GM13976 (cell line): ENCODE measurements at regions not wholly inside any gene's neighbourhood (a gene's known extent, or its start where the extent isn't known, plus 50 kb on each side); places are given as distances from the start of the nearest gene placed in this dataset.

Experiments
- DNase-seq: peaks from one replicate; pipeline ENCODE4 v3.0.0; 2012; ENCODE audit warnings: low spot score
- in situ Hi-C: fragments of 300-500 bp; cut with MboI; formaldehyde crosslinking; loops from one replicate; pipeline ENCODE4 v1.12.0; 2022; ENCODE audit warnings: low sequenced_read_pairs, mixed read lengths, inconsistent platforms; ENCODE audit not compliant: unreplicated experiment
- TF ChIP-seq, protein P1 (sequence below): IDR thresholded peaks from 2 replicates; pipeline ENCODE4 v1.5.1; 2012; ENCODE audit warnings: borderline replicate concordance, mild to moderate bottlenecking; ENCODE audit not compliant: insufficient read depth; ENCODE audit errors: extremely low read depth, missing control alignments, control extremely low read depth

DNA sequence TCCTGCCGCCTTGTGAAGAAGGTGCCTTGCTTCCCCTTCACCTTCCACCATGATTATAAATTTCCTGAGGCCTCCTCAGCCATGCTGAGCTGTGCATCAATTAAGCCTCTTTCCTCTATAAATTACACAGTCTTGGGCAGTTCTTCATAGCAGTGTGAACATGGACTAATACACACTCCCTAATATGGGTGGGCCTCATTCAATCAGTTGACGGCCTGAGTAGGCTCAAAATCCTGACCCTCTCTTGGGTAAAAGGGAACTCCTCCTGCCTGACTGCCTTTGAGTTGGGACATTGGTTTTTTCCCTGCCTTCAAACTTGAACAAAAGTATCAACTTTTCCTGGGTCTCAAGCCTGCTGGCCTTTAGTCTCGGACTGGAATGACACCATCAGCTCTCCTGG, 96.6 kb upstream of the PROKR2 start:
- DNase-seq: no peak
- TF ChIP-seq, protein P1, sequence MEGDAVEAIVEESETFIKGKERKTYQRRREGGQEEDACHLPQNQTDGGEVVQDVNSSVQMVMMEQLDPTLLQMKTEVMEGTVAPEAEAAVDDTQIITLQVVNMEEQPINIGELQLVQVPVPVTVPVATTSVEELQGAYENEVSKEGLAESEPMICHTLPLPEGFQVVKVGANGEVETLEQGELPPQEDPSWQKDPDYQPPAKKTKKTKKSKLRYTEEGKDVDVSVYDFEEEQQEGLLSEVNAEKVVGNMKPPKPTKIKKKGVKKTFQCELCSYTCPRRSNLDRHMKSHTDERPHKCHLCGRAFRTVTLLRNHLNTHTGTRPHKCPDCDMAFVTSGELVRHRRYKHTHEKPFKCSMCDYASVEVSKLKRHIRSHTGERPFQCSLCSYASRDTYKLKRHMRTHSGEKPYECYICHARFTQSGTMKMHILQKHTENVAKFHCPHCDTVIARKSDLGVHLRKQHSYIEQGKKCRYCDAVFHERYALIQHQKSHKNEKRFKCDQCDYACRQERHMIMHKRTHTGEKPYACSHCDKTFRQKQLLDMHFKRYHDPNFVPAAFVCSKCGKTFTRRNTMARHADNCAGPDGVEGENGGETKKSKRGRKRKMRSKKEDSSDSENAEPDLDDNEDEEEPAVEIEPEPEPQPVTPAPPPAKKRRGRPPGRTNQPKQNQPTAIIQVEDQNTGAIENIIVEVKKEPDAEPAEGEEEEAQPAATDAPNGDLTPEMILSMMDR: no peak
- in situ Hi-C loops: no loop called here

DNA sequence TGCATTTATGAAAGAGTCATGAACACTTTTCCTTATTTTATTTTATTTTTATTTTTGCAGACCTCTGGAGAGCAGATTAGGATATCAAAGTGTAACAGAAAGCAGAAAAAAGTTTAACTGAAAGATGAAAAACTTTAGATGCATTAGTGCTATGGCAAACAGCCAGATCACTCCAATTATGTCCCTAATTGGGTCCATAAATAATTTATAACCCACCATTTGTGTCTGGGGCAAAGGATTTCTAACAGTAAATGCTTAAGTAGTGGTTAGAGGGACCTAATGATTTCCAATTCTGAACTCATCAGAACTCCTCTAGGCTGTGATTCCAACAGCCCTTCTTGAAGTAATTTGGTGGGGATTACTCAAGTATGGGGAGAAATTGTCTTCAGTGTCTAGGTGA, 93.7 kb upstream of the PROKR2 start:
- in situ Hi-C loops: no loop called here
- TF ChIP-seq, protein P1: no peak
- no peak for DNase-seq

DNA sequence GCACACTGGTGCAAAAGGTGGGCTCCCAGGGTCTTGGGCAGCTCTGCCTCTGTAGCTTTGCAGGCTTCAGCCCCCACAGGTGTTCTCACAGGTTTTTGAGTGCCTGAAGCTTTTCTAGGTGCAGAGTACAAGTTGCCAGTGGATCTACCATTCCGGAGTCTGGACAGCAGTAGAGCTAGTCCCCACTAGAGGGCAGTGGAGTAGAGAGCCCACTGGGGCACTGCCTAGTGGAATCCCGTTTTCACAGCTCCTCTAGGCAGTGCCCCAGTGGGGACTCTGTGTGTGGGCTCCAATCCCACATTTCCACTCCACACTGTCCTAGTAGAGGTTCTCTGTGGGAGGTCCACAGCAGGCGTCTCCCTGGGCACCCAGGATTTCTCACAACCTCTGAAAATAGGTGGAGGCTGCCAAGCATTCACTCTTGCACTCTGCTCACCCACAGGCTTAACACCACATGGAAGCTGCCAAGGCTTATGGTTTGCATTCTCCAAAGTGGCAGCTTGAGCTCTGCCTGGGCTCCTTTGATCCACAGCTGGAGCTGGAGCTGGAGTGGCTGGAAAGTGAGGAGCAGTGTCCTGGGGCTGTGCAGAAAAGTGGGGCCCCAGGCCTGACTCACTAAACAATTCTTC, 86.3 kb upstream of the PROKR2 start:
- DNase-seq: peak; percentile 36
- TF ChIP-seq, protein P1: peak; percentile 62
- in situ Hi-C loops: no loop called here

DNA sequence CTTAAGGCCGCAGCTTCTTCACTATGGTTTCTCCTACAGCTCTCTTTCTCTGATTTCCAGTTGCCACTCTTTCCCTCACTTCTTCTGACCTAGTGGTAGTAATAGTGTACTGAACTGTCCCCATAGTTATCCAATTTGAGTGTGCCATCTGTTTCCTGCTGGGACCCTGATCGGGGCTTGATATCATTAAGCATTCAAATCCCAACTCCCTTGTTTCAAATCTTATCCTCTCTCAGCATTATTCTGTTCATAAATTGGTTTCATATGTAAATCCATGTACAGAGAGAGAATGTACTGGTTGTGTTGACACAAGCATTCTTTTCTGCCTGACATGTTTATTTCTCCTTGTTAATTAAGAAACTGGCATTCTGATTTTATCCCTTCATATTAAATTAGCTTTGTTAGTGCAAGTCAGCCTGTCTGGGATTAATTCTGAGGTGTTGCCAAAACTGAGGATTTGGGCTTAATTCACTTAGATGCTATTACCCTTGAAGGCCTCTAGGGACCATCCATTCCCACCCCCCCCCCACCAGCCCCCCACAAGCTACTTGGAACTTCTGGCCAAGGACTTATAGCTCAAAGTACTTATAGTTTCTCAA, 84.6 kb upstream of the PROKR2 start:
- no peak for DNase-seq
- in situ Hi-C loops: no loop called here
- TF ChIP-seq, protein P1: no peak

DNA sequence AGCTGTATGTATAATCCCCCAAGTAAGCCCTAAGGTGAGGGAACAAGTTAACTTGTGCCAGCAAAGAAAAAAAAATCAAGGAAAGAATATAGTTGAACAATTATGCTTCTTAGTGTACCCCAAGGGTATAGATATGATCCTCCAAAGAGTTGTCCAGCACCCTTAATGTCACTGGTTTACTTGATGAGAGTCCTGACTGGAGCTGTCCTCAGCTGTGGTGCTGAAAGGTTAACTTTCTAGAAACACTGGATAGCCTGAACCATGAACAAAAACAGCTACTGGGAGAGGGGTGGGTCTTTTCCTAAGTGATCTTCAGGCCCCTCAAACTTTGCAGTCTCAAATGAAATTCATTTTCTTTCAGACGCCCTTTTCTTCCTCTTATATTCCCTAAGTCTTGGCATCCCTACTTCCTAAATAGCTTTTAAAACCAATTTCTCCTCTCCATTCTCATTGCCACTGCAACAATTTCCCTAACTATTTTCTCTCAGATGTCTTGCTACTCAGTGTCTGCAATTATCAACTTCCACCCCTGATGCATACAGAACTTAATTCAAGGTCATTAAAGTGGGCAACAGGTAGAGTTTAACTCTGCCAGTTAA, 83.5 kb upstream of the PROKR2 start:
- in situ Hi-C loops: no loop called here

DNA sequence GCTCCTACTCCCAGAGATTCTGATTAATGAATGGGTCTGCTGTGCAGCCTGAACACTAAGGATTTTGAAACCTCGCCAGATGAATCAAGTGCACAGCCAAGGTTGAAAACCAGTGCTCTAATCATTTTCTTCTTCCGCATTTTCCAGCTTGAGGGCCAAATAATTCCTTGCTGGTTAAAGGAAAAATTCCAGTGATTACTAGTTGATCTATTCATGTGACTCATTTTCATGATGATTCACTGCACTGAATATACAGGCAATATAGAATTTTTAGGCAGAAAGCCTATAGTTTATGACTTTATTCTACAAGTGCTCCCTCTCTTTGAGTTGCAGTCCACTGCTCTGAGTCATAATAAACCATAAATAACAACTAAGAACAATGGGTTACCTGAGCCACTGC, 80.6 kb upstream of the PROKR2 start:
- TF ChIP-seq, protein P1: no peak
- in situ Hi-C loops: no loop called here
- DNase-seq: no peak

More for the DNA sequence above, 83.5 kb upstream of the PROKR2 start:
- DNase-seq: no peak
- TF ChIP-seq, protein P1: no peak
